Left colon (tissue), 2 donors: ENCODE measurements at regions not wholly inside any gene's neighbourhood (a gene's known extent, or its start where the extent isn't known, plus 50 kb on each side); places are given as distances from the start of the nearest gene placed in this dataset.
A peak's percentile ranks its signal among the peaks of the same experiment; 100 is the strongest.
"Not testable (repeated sequence)": the region's sequence is repeated elsewhere in the genome, so short reads cannot be mapped to it uniquely, and the experiment has no call there.

Experiments
- ATAC-seq: fragments of 200-7000 bp; cut with Tn5 transposase; one replicate; pipeline ENCODE4 v1.9.1; 2020; ENCODE audit warnings: mild to moderate bottlenecking, moderate library complexity
- DNase-seq, 2 donors: peaks; one replicate each; pipeline ENCODE4 v3.0.0-alpha.2; 2020
- intact Hi-C, 2 donors: fragments of 100-400 bp; cut with DNase I in 1 of 2; cut with micrococcal nuclease in 1 of 2; formaldehyde crosslinking; loops; one replicate each; pipeline versions ENCODE4 v1.11.2 to v1.14.0; 2022; cut with DNase I, micrococcal nuclease
- donor health status: DM: no; HTN: no; CAD: no.
- donor health status: DM: yes; HTN: yes; CAD: no.

DNA sequence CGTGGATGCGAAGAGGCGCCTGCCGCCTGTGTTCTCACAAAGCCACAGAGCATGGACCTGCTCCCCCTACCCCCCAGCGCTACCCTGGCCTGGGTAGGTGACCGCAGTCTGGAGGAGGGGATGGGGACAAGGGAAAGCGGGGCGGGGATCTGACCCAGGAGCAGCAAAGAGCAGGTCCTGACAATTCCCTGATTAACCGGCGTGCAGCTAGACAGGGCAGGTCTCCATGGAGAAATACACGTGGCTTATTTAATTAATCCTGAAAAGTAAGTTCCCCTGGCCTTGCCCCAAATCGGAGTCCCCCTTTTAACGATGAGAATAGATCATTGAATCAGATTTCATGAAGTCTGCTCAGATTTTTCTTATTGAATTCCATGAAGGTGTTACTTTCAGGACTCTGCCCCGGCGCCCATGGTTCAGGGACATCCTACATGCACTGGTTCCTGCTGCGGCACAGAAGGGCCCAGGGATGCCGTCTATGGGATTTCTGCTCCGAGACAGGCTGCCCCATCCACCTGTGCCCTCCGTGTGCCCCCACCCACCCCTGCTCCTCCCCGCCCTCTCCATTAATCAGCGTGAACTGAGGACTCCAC is 251.0 kb upstream of the SFSWAP start:
- intact Hi-C loops: no loop called here
- DNase-seq (no peak), ATAC-seq (no peak)

DNA sequence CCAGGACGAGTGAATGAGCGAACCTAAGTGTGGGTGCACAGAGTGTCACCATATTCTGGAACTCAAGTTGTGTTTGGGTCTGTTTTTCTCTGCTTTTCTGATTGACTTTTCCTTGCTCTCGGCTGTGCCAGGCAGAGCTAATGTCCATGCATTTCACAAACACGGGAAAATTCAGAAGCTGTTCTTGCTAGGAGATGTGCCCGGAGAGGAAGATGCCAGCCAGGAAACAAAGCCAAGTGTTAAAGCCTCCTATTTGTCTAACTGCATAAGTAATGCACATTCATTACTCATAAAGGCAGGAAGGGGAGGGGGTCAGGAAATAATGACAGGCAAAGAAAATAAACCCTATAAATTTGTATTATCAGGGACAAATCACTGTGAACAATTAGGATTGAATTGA is 250.4 kb upstream of the SFSWAP start:
- intact Hi-C loops: no loop called here
- no peak for ATAC-seq
- DNase-seq: no peak

DNA sequence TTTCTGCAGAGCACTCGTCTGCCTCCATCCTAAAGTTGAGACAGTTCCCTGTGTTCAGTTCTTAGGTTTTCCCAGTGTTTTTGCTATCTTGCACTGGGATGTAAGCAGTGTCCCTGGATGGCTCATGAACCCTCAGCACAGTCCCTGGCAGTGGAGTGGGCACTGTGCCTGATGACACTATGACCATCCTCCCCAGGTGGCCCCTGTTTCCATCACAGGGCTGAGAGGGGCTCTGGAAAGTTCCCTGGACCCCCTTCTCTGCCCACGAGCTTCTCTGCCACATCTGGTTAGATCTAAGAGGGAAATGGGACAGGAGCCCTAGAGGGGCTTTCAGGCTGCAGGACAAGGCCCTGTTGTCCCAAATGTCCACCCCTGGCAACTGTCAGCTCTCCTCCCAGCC is 249.8 kb upstream of the SFSWAP start:
- ATAC-seq: no peak
- DNase-seq: no peak
- intact Hi-C loops: no loop called here

DNA sequence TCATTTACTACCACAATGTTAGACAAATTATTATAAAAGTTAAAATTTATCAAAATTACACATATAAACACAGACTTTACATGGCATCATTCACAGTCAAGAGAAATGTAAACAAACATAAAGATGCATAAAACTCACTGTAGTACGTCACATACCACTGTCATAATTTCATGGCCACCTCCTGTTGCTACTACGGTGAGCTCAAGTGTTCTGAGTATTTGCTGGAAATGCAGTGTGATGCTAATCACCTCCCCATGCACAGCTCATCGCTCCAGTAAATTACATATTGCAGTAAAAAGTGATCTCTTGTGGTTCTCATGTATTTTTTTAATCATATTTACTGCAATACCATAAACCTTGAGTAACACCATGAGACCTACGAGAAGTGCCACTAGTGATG is 247.7 kb upstream of the SFSWAP start:
- ATAC-seq: no peak
- intact Hi-C loops: no loop called here
- DNase-seq: no peak

DNA sequence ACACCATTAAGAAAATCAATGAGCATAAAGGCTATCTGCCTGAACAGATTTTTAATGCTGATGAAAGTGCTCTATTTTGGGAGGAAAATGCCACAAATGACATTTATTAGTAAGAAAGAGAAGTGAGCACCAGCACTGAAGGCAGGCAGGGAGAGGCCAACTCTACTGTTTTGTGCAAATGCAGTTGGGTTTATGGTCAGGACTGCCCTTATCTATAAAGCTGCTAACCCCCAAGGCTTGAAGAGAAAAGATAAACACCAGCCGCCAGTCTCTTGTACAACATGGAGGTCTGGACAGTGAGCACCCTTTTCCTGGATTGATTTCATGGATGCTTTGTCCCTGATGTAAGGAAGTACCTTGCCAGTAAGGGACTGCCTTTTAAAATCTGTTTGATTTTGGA is 246.8 kb upstream of the SFSWAP start:
- intact Hi-C loops: no loop called here
- DNase-seq: no peak
- no peak for ATAC-seq

DNA sequence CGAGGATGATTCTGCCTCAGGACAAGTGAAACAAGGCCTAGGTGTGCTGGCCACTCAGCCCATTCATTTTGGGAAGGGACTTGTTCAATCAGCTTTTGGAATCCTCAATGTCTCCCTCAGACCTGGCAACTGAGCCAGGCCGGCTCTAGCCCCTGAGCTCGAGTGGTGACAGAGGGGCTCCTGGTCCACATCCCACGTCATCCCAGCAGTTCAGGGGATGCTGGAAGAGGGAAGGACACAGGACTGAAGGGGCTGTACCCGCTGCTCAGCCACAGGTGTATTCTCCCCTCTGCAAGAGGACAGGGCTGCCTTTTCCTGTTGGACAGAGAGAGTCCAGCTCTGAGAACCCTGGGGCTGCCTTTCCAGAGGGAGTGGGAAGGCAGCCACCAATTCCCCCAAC is 244.6 kb upstream of the SFSWAP start:
- DNase-seq (no peak), ATAC-seq (no peak)
- intact Hi-C loops: no loop called here

DNA sequence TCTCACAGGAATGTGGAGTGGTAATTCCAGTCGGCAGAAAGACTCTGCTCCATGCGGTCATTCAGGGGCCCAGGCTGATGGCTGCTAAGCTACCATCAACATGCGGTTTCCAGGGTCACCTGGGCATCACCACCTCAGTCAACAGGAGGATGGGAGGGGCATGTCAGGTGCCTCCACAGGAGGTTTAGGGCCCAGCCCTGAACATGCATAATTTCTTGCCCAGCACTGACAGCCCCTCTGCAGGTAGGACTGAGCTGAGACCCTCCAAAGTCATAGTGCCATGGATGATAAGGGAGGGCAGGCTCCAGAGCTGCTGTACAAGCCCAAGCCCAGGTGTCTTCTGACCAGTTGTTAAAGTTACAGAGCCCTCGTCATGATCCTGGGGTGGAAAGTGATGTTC is 244.0 kb upstream of the SFSWAP start:
- DNase-seq (no peak), ATAC-seq (no peak)
- intact Hi-C loops: no loop called here

DNA sequence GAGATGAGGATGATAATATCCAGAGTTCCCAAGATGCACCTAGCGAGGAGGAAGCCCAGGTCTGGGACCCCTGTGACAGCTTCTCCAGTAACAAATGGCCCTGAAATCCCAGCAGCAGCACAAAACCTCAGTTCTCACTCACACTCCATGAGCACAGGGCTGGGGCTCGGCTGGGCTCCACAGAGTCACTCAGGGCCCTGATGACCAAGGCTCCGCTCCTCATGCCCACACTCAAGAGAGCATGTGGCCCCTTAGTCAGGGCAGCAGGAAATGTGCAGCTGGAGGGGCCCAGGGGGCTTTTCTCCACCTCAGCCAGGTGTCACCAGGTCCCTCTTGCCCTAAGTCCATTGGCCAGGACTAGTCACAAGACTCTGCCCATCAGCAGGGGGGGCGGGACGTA is 242.7 kb upstream of the SFSWAP start:
- ATAC-seq: no peak
- intact Hi-C loops: no loop called here
- no peak for DNase-seq

DNA sequence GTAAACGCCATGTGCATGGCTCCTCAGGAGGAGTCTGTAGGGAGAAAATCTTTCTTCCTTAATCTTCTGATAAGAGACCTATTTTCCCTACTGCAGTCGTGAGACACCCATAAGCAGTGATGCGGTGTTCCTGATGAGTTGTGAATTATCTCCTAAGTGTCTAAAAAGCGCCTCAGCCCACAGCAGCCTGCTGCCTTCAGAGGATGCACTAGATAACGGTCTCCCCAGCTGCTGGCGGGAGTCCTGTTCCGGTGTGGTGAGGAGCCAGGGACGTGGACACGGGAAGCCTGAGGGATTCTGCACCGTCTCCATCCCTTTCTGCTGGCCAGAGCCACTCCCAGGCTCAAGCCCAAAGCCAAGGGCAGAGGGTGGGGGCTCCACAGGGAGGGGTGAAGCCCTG is 240.9 kb upstream of the SFSWAP start:
- ATAC-seq, intact Hi-C loops, DNase-seq: not testable (repeated sequence)

DNA sequence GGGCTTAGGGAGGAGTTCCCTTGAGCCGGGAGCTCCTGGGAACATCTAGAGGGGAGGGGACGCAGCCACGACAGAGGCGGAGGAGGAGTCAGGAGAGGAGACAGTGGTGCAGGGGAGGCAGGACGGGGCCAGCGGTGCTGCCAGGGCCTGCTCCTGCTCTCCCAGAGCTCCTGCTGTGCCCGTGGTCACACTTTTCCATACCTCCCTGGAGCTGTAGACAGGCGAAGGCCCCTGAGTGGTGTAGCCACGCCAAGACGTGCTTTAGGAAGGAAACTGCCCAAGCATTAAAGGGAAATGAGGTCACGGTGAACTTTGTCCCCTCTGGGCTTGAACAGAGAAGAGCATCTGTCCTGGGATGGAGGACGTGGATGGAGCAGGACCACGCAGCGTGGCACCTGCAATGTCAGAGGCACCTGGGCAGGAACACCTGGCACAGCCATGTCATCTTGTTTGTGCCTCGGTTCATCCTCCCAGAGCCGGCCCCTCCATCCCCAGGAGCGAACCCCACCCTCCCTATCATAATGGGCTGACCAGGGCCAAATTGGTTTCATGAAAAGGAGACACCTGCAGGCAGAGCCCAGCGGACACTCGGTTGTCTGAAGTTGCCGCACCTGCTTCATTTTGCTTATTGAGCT is 239.5 kb upstream of the SFSWAP start:
- ATAC-seq: no peak
- DNase-seq: no peak
- intact Hi-C loops: no loop called here

DNA sequence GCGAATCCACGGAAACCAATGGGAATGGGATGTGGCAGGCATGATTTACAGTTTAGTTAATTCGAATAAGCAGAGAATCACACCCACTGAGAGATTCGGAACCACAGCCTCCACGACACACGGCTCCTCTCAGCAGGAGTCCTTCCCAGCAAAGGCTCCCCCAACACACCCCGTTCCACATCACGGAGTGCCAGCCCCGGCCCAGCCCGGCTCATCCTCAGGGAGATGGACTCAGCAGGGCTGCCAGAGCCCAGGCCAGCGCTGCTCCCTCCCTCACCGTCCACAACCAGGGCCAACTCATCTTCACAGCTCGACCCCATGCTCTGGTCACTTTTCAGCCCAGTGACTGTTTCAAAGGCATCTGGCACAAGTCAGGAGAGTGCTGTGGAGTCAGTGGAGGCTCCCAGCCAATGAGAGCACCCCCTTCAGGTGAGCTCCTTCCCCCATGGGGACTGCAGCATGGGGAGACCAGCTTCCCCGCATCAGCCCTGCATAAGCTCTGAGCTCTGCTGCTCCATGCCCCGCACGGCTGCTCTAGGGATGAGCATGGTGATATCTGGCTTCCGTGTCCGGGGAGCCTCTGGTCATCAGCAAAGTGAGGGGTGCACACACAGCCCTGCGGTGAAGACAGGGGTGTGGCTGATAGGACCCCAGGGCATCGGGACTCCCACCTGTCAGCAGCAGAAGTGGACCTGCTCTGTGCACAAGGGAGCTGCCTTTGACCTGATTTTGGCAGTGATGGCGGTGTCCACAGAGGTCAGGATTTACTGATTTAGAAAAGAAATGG is 238.8 kb upstream of the SFSWAP start:
- ATAC-seq (no peak), DNase-seq (no peak)
- intact Hi-C loops: no loop called here

DNA sequence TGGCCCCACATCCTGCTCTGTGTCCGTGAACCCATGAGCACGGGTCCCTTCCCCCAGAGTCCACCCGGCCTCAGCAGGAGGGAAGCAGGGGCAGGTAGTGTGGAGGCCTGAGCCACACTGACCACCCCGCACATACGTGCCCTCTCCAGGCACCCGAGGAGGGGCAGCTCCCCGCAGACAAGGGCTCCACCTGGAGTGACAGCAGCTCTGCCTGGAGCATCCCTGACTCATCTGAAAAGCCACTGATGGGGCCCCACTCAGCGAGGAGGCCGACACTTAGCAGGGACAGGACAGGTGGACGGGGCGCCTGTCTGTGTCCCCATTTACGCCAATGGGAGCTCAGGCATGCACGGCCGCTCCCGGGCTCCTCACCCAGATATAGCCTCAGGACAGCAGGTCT is 237.6 kb upstream of the SFSWAP start:
- intact Hi-C loops: no loop called here
- ATAC-seq: no peak
- DNase-seq: no peak

DNA sequence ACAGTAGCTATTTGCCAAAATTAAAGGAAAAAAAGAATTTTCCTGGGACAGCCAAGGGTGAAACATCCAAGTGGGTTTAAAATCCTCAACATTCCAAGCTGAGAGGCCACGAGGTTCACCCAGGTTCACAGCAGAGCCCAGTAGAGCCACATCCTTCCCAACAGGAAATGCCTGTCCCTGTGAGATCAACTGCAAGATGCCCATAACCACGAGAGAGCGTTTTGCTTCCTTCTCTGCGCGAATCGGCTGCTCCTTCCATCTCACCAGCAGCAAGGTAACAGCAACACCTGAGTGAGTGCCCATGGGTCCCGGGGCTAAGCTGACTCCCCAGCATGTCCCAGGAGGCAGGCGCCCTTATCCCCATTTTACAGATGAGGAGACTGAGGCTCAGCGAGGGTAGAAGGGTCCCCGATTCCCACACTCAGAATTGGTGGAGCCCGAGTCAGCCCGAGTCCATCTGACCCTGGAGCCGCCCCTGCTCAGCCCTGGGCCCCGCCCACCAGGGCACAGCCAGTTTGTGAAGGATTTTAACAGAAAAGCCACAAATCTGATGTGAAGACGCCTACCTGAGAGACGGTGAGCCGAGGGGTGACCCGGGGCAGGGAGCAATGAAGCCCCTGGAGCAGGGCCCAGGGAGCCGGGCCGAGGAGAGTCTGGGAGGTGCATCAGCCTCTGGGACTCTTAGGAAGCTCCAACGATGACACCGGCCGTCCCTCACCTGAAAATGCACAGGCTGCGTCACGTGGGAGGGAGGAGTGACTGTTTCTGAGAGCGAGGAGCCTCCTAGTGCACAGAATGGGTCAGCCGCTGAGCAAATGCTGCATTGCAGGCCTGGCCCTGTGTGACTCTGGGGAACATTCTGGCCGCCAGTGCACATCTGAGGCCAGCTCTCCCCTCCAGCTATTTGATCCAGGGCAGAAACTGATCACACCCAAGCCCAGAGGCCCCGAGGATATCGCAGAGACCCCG is 236.9 kb upstream of the SFSWAP start:
- no peak for DNase-seq
- ATAC-seq: no peak
- intact Hi-C loops: no loop called here

DNA sequence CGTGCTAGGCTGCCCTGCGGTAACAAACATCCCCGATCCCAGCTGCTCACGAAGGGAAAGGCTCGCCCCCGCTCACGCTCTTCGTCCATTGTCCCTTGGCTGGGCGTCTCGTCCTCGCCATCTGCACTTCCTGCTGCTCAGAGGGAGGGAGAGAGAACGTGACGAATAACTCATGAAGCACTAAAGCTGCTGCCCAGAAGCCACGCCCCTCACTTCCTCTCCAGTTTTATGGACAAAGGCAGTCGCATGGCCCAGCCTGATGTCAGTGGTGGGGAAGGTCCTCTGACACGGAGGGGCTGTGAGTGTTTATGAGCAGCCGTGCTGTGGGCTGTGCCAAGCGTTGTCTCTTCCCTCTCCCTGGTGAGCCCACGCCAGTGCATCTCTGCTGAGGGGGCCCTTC is 235.9 kb upstream of the SFSWAP start:
- DNase-seq, intact Hi-C loops, ATAC-seq: not testable (repeated sequence)

DNA sequence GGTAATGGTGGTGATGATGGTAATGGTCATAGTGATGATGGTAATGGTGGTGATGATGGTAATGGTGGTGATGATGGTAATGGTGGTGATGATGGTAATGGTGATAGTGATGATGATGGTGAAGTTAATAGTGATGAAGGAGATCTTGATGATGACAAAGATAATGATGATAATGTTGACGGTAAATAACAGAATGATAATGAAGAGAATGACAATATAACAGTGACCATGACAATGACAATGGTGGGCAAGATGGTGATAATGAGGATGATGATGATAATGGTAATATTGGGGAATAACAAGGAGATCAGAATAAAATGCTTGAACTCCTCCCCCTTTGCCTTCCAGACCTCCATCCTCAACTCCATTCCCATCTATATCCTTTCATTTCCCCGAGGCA is 233.3 kb upstream of the SFSWAP start:
- DNase-seq (no peak), ATAC-seq (no peak)
- intact Hi-C loops: no loop called here

DNA sequence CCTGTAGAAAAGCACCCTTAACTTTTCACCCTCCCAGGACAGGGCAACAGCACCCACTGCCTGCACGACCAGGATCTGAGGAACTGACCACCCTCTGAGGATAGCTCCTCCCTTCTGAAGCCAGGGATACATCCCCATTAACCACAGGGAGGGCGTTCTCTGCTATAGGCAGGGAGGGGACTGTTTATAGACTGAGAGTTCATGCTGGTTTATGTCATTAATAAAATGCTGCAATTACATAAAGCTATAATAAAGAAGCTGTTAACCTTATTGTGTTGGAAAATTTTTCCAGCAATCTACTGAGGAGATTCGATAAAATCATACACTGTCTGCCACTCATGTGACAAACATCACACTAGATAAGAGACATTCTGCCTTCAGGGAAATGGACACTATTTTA is 232.4 kb upstream of the SFSWAP start:
- DNase-seq (no peak), ATAC-seq (peak; percentile 82)
- intact Hi-C loops: no loop called here

DNA sequence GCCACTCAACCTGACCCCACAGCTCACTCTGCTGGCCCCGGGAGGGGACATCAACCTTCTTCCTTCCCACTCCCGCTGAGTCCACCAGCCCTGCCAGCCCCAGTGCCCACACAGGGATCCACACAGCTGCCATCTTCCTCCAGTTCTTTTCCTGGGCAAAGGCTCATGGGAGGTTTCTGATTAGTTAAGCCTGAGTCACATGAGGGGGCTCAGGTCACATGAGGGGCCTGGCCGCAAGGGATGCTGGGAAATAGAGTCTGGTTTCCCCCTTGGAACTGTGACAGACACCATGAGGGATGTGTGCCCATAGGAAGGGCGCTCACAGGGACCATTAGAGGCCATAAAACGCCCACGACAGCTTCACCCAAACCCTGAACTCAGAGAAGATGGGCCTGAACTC is 228.7 kb upstream of the SFSWAP start:
- ATAC-seq (no peak), DNase-seq (no peak)
- intact Hi-C loops: no loop called here

DNA sequence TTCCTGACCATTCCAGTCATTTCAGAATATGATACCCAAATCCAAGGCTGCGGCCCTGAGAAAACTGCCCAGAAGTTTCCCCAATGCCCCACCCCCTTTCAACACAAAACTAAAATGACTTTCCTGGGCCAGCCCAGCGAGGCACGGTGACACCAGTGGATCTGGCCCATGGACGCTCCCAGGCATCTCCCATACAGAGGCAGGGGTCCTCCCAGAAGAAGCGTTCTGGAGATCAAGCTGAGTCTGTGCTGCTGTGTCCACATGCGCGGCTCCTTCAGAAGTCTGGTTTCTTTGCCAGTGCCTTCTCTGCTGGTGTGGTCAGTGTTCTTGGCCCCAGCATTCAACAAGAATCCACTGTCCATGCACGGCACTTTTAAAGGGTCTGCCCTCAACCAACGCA is 228.2 kb upstream of the SFSWAP start:
- intact Hi-C loops: no loop called here
- DNase-seq (no peak), ATAC-seq (no peak)

DNA sequence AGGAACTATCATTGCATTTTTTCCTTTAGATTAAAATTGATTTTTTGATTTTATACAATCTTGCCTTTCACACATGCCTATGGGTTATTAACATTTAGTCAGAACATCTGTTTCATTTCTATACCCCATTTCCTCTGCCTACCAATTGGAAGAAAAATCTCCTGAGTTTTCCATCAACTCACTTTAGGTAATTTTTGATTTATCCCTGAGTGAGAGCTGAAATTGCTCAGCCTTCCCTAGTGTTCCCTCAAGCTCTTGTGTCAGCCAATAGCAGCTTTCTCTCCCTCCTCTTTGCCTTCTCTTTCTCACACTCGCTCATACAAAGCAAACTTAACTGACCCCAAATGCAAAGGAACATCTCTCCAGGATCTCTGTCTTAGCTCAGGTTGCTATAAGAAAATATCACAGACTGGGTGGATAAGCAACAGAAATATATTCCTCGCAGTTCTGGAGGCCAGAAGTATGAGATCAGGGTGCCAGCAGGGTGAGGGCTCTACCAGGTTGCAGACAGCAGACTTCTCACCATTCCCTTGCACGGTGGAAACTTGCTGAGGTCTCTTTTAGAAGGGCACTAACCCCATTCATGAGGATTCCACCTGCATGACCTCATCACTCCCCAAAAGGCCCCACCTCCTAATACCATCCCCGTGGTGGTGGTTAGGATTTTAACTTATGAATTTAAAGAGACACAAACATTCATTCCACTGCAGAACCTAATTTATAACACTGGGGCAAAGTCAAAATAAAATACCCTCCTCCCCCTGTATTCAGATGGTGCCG is 224.2 kb upstream of the SFSWAP start:
- DNase-seq (no peak), ATAC-seq (no peak)
- intact Hi-C loops: no loop called here
